ENCODE measurements at regions not wholly inside any gene's neighbourhood (a gene's known extent, or its start where the extent isn't known, plus 50 kb on each side); places are given as distances from the start of the nearest gene placed in this dataset.

GRCh38 chr14:53709381-53709780 lies 247.2 kb downstream of the BMP4 start:
- no peak for TF ChIP-seq CTCF (conservative IDR thresholded peaks at IDR 0.05; ENCODE audit: low read depth, low read length)
- TF ChIP-seq EZH2 (IDR thresholded peaks at IDR 0.05; ENCODE audit: low read length, unreplicated experiment) = no peak

Data from PC-3 (cell line).